ENCODE measurements at regions not wholly inside any gene's neighbourhood (a gene's known extent, or its start where the extent isn't known, plus 50 kb on each side); places are given as distances from the start of the nearest gene placed in this dataset.

DNA sequence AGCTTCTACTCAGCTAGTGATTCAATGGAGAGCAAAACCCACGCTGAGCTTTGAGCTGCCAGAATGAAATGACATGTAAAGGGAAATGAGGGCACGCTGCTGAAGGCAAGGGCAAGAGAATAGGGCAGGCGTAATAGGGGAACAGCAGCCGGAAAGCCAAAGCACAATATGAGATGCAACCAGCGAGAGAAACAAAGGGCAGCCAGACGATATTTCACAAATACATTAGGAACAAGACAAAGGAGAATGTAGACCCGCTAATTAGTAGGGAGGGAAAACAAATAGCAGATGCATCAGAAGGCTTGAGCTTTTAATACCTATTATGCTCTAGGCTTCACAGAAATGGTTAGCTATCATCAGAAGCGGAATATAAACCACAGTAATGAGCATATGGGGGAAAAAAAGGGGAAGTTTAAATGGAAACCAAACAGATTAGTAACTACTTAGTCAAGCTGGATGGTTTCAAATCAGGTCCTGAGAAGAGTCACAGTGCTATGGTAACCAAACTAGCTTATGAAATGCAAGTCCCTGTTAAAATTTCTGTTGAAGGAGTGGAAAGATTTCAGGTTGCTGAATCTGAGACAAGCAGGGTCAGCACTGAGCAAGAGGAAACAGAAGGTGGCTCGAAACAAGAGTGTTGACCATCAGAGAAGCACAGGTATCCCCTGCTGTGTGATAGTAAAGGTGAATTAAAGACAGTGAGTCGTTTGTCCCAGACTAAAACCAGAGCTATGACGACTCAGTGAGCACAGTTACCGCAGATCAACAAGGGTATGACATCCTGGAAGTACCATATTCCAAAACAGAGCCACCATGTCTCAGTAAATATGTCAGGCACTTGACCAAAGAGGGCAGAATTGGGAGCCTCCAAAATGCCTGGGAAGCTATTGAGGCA is 496.9 kb upstream of the CELF2 start:
- peak; percentile 35 for DNase-seq (ENCODE audit: low spot score)

DNA sequence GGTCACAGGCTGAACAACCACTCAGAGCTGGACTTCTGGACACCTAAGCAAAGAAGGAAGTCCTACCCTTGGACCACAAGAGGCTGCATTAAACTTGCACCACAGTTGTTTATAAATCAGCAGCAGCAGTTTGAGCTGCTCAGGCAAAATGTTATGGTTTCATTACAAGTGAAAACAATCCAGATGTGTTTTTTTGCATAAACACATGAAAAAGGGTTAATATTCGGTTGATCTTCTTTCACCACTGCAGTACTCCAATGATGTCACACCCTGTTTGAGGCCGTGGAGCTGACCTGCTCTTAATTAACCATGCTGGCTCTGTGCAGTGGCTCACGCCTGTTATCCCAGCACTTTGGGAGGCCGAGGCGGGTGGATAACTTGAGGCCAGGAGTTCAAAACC is 490.8 kb upstream of the CELF2 start:
- DNase-seq (ENCODE audit: low spot score) = no peak

DNA sequence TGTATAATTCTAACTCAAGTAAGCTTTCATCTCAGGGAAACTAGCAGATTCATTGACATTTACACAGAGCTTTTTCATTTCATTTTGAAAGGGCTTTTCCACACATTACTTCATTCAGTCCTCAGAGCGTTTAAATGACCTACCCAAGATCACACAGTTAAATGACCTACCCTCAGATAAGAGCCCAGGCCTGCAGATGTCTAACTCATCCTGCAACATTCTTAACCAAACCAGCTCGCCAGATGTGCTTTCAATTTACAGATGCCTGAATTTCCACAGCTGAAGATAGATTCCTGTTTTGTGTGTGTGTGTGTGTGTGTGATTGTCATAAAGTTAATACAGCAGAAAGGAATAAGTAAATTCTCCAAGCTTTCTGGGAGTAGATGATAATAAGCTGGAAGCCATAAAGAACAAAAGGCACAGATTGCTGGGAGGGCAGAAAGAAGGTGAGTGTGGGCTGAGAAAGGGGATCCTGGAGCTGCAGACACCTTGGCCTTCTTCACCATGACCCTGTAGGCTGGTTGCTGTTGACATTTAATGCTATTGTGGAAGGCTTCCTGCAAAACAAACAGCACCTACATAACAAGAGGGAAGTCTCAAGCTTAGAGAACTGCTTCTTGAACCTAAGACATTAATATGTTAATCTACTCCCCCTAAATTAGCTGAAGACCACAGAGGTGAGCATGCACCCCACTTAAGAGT is 489.7 kb upstream of the CELF2 start:
- DNase-seq (ENCODE audit: low spot score) = no peak

DNA sequence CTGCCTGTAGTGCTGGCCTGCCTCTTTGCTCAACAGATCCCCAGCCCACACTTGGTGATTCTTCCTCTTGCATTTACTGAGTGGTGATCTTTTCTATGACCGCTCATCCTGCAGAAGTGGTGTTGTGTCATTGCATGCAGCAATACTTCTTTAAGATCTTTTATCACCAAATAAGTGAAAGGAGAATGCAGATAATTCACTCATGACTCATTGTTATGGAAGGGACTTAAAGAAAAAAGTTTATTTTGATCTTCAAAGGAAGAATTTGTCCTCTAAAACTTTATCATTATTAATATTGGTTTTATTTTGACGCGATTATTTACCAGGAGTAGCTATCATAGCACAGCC is 489.1 kb upstream of the CELF2 start:
- no peak for DNase-seq (ENCODE audit: low spot score)

DNA sequence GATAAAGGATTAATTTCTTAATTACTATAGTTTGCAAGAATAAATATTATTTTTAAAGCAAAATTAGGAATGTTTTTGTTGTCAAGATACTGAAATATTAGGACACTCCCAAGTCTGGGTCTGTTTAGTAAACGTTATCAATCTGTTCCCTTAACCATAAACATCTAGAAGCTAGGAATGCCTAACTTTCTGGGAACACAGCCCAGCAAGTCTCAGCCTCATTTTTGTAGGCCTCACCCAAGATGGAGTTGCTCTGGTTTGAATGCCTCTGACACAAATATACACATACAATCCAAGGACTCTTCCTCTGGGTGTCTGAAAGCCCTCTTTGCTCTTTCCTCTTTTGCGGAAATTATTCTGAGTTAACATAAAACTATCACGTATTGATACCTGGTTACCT is 487.4 kb upstream of the CELF2 start:
- DNase-seq (ENCODE audit: low spot score) = no peak

DNA sequence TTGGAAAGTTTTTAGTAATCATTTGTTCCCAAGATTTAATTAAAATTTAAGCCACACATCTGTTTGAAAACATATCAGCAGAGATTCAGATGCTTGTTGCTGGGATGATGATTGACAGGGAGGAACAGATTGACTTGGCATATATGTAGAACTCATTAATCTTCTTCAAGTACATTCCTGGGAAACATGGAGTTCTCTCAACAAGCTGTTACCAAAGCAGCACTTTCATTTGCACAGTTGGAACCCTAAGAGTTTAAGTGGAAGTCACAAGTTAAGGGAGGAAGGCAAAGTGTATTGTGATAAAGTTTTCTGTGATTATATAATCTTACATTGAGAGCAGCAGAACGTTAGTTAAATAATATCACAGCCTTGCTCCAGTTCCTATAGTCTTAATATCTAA is 485.4 kb upstream of the CELF2 start:
- no peak for DNase-seq (ENCODE audit: low spot score)

DNA sequence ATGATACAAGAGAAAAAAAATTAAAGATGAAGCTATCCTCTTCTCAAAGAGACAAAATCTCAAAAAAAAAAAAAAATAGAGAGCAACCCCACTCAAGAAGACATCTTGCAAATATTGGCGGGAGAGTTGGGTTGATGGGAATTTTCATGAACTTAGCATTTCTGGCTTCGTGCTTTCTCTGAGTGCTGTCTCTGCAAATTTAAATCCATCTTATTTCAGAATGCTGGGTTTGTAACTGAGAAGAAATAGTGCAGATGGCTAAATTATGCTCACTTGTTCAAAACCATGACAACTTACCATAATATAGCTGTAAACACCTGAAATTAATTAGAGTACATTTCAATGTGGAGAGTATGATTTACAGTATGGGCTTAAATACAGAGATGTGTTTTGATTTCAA is 484.8 kb upstream of the CELF2 start:
- no peak for DNase-seq (ENCODE audit: low spot score)

DNA sequence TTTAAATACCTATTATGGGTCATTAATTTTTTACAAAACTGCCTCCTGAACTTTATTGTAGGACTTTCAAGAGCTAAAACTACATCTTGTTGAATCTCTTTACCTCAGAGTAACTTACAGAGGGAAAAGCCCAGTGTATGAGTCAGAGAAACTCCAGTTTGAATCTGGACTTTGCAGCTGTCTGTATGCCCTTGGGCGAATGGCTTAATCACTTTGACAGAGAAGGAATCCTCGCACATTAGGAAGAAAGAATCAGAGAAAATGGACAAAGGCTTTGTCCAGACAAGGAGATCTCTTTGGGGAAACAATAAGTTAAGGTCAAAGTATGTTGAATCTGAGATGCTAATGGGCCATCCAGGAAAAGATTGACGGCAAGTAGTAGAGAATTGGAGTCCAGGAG is 484.2 kb upstream of the CELF2 start:
- DNase-seq (ENCODE audit: low spot score) = no peak

DNA sequence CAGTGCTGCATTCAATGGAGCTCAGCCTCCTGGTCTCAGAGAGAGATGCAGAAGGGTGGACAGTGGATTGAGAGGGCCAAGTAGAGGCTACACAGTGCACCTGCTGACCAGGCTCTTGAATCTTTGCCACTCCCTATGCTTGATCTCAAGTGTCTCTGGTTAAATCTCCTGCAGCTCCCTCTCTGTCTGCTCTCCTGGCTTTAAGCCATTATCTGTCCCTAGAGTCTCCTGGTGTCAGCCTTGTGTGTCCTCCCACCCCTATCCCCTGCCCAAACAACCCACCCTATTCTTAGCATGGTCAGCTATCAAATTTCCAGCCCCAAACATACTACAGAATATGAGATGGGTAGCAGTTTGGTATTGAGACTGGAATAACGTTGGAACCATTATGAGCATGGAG is 479.3 kb upstream of the CELF2 start:
- DNase-seq (ENCODE audit: low spot score) = no peak

DNA sequence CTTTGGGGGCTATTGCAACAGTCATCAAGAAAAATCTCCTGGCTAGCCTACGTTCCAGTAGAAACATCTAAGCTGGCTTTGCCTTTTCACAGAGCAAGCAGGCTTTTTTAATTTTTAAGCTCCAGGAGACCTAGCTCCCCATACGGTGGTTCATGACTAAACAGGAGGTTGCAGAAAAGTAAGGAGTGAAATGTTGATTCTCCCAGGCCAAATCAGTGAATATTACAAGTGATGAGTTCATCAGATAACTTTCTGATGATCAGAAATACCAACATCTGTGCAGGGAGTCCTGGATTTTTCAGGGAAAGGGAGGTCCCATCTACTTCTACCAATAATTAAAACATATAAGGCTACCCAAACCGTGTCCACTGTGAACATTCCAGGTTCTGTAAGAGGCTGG is 477.3 kb upstream of the CELF2 start:
- no peak for DNase-seq (ENCODE audit: low spot score)

DNA sequence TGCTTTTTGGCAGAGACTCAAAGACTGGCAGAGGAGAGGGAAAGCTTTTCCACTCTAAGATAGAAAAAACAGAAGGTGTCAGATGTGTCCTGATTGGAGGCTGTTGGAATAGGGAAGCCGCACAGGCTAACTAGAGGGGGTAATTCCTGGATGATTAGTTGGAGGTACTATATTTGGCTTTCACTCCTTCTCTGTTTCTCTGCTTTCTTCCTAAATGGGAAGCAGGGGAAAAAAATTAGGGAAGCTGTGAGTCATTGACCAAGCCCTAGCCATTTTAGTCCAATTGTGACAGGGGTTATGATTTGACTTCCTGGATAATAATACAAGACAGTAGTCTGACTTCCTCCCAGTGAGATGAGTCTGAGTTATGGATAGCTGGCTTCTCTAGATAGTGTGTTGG is 475.2 kb upstream of the CELF2 start:
- no peak for DNase-seq (ENCODE audit: low spot score)

DNA sequence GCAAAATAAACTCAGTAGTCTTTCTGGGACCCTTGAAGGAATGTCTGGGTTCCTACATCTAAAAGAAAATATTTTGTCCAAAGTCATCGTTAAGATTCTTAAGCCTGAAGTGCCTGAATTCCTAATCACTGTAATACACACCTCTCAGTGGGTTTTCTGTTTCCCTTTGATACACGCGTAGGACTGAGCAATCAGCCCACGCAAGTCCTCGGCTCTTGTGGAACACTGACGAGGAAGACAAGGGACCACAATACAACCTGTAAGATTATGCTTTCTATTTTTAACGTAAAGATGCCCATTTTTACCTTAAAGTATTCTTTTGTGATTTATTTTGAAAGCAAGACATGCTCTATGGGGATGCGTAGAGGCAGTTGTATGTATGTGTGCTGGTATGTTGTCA is 472.8 kb upstream of the CELF2 start:
- DNase-seq (ENCODE audit: low spot score) = no peak

DNA sequence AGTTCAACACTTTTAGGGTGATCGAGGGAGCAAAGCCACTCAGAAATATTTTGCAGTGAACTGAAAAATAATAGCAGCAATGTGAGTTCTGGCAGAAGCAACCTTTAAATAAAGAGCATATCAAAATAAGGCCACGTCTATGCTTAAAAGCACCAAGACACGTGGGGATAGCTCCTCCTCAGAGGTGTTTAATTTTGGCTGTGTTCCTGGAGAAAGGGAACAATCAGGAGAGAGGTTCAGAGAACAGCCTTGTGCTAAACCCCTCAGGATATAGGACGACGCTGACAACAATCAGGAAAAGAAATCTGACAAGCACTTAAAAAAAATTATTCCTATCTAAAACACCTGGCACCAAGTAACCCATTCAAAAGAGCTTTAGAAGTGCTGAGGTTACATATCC is 471.9 kb upstream of the CELF2 start:
- DNase-seq (ENCODE audit: low spot score) = no peak

DNA sequence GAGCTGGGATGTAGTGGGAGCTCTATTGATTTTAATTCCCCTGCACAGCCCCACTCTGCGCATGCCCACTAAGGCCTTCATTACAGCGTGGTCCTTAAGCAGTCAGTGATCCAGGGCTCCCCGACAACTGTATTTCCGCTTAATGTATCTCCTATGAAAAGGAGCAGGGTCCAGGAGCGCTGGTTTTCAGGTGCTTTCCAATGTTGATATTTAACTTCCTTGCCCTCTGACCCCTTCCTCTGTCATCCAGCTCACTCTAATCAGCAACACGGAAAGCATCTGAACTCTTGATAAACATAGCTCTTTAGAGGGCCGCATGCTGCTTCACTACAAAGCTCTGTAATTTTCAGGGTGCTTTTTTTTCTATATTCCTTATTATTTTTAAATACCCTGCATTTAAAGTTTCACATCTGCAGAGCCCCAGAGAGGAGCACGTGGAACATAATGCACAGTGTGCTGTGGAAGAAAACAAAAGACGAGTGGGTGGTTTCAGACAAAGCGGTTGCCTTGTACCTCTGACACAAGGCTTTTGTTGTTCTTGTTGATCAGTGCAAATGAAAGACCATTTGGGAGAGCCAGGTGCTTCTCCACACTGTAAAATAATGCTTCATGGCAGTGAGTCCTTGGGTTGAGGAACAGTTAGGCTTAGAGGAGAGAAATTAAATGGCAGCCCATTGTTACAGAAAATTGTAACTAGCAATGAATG is 465.9 kb upstream of the CELF2 start:
- DNase-seq (ENCODE audit: low spot score) = no peak

DNA sequence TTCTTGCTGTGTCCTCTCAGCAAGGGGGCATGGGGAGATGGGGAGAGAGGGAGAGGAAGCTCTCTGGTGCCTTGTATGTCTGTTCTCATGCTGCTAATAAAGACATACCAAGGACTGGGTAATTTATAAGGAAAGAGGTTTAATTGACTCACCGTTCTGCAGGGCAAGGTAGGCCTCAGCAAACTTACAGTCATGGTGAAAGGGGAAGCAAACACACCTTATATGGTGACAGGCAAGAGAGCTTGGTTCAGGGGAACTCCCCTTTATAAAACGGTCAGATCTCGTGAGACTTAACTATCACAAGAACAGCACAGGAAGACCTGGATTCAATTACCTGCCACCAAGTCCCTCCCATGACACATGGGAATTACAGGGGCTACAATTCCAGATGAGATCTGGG is 464.7 kb upstream of the CELF2 start:
- DNase-seq (ENCODE audit: low spot score) = no peak

DNA sequence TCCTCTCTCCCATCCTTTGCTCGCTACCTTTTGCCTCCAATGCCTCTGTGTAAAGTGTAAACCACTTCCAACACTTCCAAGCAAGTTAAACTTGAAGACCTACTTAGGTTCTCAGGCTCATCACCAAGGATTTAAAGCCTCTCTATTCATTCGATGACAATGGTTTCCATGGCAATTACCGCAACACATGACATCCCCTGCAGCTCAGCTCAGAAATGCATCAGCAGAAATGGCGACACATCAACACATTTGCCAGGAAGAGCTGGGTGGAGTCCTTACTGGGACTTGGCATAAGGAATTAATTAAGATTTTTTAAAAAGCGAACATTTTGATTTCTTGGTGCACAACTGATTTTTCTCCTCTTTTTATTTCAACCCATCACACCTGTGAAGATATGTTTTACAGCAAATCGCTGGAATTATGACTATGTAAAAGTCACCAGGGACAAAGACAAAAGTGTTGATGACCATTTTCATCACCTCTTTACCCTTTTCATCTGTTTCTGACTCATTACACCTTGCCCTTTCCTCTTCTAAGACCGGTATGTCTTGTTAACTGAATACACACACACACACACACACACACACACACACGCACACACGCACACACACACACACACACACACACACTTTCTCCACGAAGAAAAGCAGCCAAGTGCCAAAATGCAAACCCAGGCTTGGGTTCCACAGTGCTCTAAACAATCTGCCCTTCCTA is 453.4 kb upstream of the CELF2 start:
- DNase-seq (ENCODE audit: low spot score) = no peak

DNA sequence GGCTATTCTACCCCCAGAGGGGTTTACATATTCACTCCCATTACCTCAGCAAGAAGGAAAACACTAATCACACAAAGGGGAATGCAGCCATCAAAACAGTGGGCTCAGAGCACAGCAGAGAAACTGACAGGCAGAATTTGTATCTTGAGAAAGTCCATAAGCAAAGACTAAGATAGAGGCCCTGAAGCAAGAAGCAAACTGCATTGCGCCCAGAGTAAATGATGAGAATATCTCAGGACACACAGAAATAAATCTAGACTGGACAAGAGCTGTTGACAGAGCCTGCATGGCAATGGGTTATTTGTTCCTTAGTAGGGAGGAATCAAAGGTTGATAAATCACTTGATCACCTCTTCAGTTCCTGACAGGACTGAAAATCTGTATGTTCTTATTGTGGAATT is 440.7 kb upstream of the CELF2 start:
- DNase-seq (ENCODE audit: low spot score) = no peak

DNA sequence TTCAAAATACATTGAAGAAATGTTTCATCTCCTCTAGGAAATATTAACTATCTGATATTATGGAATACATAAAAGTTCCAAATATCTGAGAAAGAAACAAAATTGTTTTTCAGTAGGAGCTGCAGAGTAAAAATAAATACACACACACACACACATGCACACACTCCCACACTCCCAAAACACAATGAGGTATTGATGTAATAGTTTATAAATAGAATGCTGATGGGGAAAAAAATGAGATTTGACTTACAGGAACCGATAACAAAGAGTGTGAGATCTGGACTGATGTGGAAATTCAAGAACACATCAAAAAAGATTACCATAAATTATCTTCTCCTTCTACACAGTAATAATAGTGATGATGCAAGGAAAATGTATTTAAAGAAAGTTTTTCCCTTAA is 438.0 kb upstream of the CELF2 start:
- no peak for DNase-seq (ENCODE audit: low spot score)

DNA sequence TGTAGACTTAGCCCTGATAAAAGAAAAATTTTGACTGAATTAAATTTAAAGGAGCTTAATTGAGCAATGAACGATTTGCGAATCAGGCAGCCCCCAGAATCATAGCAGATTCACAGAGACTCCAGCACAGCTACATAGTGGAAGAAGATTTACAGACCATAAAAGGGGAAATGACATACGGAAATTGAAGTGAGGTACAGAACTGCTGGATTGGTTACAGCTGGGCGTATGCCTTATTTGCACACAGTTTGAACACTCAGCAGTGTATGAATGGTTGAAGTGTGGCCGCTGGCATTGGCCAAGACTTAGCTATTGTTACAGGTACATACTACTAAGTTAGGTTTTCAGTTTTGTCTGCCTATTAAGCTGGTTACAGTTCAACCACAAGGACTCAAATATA is 433.5 kb upstream of the CELF2 start:
- DNase-seq (ENCODE audit: low spot score) = no peak

DNA sequence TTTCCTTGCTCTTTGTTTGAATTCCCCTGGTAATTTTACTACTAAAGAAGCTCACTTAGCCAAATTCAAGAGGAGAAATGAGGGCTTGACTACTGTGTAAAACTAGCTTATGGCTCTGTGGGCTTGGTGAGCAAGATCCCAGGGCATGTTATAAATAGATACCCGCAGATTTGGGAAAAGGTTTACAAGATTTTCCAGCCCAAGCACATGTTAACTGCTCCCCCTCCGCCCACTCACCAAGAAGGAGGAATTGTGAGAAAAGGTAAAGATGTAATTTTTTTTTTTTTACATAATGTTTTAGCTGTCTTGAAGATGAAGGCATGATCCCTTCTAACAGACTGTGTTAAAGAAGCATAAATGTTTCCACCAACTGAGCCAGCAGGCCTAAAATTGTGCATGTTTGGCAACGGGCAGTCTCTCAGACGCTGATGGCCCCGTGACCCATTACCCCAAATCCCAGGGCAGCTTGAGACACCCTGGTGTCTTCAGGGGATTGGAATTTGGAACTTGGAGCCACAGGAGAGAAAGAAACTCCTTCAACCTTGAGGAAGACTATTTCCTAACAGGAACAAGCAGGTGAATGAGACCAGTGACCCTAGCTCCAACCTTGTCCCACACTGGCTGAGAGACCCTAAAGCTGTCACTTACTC is 429.8 kb upstream of the CELF2 start:
- DNase-seq (ENCODE audit: low spot score) = no peak

DNA sequence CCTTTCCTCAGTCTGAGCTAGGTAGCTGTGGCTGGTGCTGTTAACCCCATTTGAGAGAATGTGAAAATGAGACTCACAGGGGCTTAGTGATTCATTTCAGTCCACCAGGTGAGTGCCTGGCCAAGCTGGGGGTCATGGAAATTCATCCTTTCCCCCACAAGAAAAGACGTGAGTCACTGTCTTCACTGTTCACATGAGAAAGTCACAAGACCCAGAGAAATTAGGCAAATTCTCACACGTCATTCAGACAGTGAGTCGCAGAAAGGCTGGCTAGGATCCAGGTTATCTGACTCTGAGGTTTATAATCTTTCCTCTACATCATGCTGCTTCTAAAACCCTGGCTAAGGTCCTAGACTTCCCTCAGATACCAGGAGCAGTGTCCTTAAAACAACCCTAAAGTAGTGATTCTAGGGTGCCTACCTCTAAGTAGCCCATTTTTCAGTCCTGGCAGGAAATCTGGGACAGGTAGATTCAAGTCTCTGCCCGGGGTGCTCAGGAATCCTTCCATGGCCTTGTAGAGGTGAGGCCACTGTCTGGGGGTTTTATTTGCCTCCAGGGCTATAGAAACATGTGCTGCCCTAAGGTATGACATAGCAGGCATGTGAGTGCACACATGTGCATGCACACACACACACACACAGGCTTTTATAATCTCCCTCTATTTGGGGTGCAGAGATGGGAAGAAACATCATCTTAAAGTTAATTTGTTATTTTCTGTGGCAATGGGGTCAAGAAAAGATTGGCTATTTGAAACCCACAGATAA is 427.9 kb upstream of the CELF2 start:
- DNase-seq (ENCODE audit: low spot score) = no peak

All from D341Med (cell line).